ENCODE measurements at regions not wholly inside any gene's neighbourhood (a gene's known extent, or its start where the extent isn't known, plus 50 kb on each side); places are given as distances from the start of the nearest gene placed in this dataset.

DNA sequence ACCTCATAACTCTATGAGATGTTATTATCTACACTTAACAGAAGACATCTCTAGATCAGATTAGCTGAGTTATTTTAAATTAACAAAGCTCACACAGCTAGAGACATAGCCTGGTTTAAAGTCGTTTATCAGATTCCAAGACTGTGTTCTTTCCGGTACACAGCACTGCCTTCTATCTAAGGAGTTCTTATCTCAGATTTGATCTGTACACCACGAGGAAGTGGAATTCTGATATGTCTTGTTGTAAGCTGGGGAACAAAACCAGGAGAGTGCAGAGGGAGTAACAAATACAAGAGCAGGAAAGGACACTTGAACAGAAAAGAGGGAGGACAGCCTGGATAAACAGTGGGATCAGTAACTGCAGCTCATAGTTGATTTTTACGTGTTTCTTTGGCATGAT is 61.7 kb upstream of the KCNMB2 start:
- TF ChIP-seq, protein P1, sequence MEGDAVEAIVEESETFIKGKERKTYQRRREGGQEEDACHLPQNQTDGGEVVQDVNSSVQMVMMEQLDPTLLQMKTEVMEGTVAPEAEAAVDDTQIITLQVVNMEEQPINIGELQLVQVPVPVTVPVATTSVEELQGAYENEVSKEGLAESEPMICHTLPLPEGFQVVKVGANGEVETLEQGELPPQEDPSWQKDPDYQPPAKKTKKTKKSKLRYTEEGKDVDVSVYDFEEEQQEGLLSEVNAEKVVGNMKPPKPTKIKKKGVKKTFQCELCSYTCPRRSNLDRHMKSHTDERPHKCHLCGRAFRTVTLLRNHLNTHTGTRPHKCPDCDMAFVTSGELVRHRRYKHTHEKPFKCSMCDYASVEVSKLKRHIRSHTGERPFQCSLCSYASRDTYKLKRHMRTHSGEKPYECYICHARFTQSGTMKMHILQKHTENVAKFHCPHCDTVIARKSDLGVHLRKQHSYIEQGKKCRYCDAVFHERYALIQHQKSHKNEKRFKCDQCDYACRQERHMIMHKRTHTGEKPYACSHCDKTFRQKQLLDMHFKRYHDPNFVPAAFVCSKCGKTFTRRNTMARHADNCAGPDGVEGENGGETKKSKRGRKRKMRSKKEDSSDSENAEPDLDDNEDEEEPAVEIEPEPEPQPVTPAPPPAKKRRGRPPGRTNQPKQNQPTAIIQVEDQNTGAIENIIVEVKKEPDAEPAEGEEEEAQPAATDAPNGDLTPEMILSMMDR (IDR thresholded peaks at IDR 0.05; ENCODE audit: low read depth, low read length, poor library complexity, severe bottlenecking) = no peak
- no peak for TF ChIP-seq EZH2phosphoT487 (IDR thresholded peaks at IDR 0.05; ENCODE audit: borderline replicate concordance, low read length)
- Histone ChIP-seq H4K20me1 (ENCODE audit: control insufficient read depth, insufficient read depth, low read depth, low read length) (no peaks in the 10 kb centered on the region), H3K4me1 (ENCODE audit: control insufficient read depth, low read length) (no peaks in the 10 kb centered on the region), H3K27ac (ENCODE audit: low read depth, low read length) (no peak overlapping the region), H3K4me2 (ENCODE audit: low read length) (no peak overlapping the region), H3K36me3 (ENCODE audit: control insufficient read depth, low read length) (no peaks in the 10 kb centered on the region), H3K27me3 (ENCODE audit: control insufficient read depth, low read length) (no peaks in the 10 kb centered on the region), H3K9me3 (ENCODE audit: control insufficient read depth, insufficient read depth, low read length) (no peaks in the 10 kb centered on the region), H3F3A (ENCODE audit: control insufficient read depth, insufficient read depth) (no peaks in the 10 kb centered on the region), H3K4me3 (ENCODE audit: low read length) (no peak overlapping the region), H3K79me2 (ENCODE audit: control insufficient read depth, low read length) (no peaks in the 10 kb centered on the region), H3K9me2 (replicated peaks; ENCODE audit: control insufficient read depth, low read length) (no peaks in the 10 kb centered on the region)

DNA sequence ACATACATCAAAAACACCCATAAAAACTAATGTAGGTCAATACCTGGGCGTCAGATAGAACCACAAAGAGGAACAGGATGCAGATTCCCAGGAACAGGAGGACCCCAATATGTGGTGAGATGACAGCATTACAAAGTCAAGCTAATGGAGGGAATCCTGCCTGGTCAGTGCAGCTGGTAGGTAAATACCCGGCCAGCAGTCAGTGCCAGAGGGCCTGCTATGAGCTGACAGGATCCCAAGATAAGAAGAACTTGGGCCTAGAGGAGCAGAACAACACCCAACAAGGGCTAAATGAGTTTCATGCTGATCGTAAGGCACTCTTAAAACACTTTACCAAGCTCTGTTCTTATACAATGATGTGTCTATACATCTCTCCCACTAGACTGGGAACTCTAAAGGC is 61.2 kb upstream of the KCNMB2 start:
- H3K4me3 ChIP-seq (ENCODE audit: low read length) = no peak overlapping the region
- no peaks in the 10 kb centered on the region for H3K9me2 ChIP-seq (replicated peaks; ENCODE audit: control insufficient read depth, low read length)
- no peak overlapping the region for H3K4me2 ChIP-seq (ENCODE audit: low read length)
- no peaks in the 10 kb centered on the region for H3K36me3 ChIP-seq (ENCODE audit: control insufficient read depth, low read length)
- H3K79me2 ChIP-seq (ENCODE audit: control insufficient read depth, low read length) = no peaks in the 10 kb centered on the region
- H3K27ac ChIP-seq (ENCODE audit: low read depth, low read length) = no peak overlapping the region
- TF ChIP-seq EZH2phosphoT487 (IDR thresholded peaks at IDR 0.05; ENCODE audit: borderline replicate concordance, low read length) = no peak
- TF ChIP-seq, protein P1 (IDR thresholded peaks at IDR 0.05; ENCODE audit: low read depth, low read length, poor library complexity, severe bottlenecking) = no peak
- H3K27me3 ChIP-seq (ENCODE audit: control insufficient read depth, low read length) = no peaks in the 10 kb centered on the region
- H4K20me1 ChIP-seq (ENCODE audit: control insufficient read depth, insufficient read depth, low read depth, low read length) = no peaks in the 10 kb centered on the region
- H3K4me1 ChIP-seq (ENCODE audit: control insufficient read depth, low read length) = peaks cover 4% of the 10 kb centered on the region
- no peaks in the 10 kb centered on the region for H3K9me3 ChIP-seq (ENCODE audit: control insufficient read depth, insufficient read depth, low read length)
- no peaks in the 10 kb centered on the region for H3F3A ChIP-seq (ENCODE audit: control insufficient read depth, insufficient read depth)

DNA sequence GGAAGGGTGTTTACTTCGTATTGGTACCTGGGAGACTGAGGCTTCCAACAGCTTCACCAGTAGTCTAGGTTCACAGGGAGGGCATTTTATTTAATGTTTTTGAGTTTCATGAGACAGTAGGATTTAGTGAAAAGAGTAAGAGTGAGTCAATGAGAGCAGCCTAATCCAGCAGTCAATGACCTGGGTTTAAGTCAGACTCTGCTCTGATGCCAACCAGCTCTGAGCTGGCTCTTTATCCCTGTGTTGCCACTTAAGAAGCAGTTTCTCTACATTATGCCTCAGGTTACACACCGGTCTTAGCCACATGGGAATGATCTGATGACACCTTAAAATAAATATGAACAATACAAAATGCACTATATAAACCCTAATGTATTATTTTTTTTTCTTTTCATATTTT is 59.4 kb upstream of the KCNMB2 start:
- TF ChIP-seq, protein P1 (IDR thresholded peaks at IDR 0.05; ENCODE audit: low read depth, low read length, poor library complexity, severe bottlenecking) = no peak
- TF ChIP-seq EZH2phosphoT487 (IDR thresholded peaks at IDR 0.05; ENCODE audit: borderline replicate concordance, low read length) = no peak

DNA sequence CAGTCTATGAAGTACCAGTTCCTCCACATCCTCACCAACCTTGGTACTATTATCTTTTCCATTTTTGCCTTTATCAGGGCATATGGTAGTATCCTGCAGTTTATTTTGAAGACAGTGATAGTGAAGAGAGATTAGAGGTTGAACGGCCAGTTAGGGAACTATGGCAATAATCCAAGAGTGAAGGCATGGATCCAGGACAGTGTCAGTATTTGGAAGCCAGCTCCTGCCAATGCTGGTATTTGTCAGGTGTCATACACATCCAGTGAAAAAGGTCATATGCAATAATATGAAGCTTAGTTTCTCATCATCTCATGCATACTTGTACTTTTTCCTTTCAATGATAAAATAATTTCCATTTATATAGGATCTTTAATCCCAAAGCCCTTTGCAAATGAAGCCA is 56.8 kb upstream of the KCNMB2 start:
- Histone ChIP-seq H3K4me2 (ENCODE audit: low read length) (no peak overlapping the region), H3K4me1 (ENCODE audit: control insufficient read depth, low read length) (peaks cover 25% of the 10 kb centered on the region), H3K9me2 (replicated peaks; ENCODE audit: control insufficient read depth, low read length) (no peaks in the 10 kb centered on the region), H3K27ac (ENCODE audit: low read depth, low read length) (no peak overlapping the region), H3K27me3 (ENCODE audit: control insufficient read depth, low read length) (no peaks in the 10 kb centered on the region), H4K20me1 (ENCODE audit: control insufficient read depth, insufficient read depth, low read depth, low read length) (no peaks in the 10 kb centered on the region), H3K9me3 (ENCODE audit: control insufficient read depth, insufficient read depth, low read length) (no peaks in the 10 kb centered on the region), H3K36me3 (ENCODE audit: control insufficient read depth, low read length) (no peaks in the 10 kb centered on the region), H3F3A (ENCODE audit: control insufficient read depth, insufficient read depth) (no peaks in the 10 kb centered on the region), H3K79me2 (ENCODE audit: control insufficient read depth, low read length) (no peaks in the 10 kb centered on the region), H3K4me3 (ENCODE audit: low read length) (no peak overlapping the region)
- TF ChIP-seq, protein P1 (IDR thresholded peaks at IDR 0.05; ENCODE audit: low read depth, low read length, poor library complexity, severe bottlenecking) = no peak
- TF ChIP-seq EZH2phosphoT487 (IDR thresholded peaks at IDR 0.05; ENCODE audit: borderline replicate concordance, low read length) = no peak

More for the DNA sequence above, 59.4 kb upstream of the KCNMB2 start:
- no peaks in the 10 kb centered on the region for H3K9me3 ChIP-seq (ENCODE audit: control insufficient read depth, insufficient read depth, low read length)
- H3K4me1 ChIP-seq (ENCODE audit: control insufficient read depth, low read length) = peaks cover 22% of the 10 kb centered on the region
- H3K27me3 ChIP-seq (ENCODE audit: control insufficient read depth, low read length) = no peaks in the 10 kb centered on the region
- no peak overlapping the region for H3K4me3 ChIP-seq (ENCODE audit: low read length)
- H3K36me3 ChIP-seq (ENCODE audit: control insufficient read depth, low read length) = no peaks in the 10 kb centered on the region
- H3K9me2 ChIP-seq (replicated peaks; ENCODE audit: control insufficient read depth, low read length) = no peaks in the 10 kb centered on the region
- H3K27ac ChIP-seq (ENCODE audit: low read depth, low read length) = no peak overlapping the region
- H3F3A ChIP-seq (ENCODE audit: control insufficient read depth, insufficient read depth) = no peaks in the 10 kb centered on the region
- no peaks in the 10 kb centered on the region for H3K79me2 ChIP-seq (ENCODE audit: control insufficient read depth, low read length)
- H4K20me1 ChIP-seq (ENCODE audit: control insufficient read depth, insufficient read depth, low read depth, low read length) = no peaks in the 10 kb centered on the region
- H3K4me2 ChIP-seq (ENCODE audit: low read length) = no peak overlapping the region
